GM12801 (cell line): ENCODE measurements at regions not wholly inside any gene's neighbourhood (a gene's known extent, or its start where the extent isn't known, plus 50 kb on each side); places are given as distances from the start of the nearest gene placed in this dataset.

ENCODE experiments used
- TF ChIP-seq, protein P1 (sequence below): IDR thresholded peaks from one replicate; pipeline ENCODE4 v1.5.1; 2011; ENCODE audit warnings: control low read depth; ENCODE audit not compliant: insufficient read length; ENCODE audit errors: extremely low read depth

GRCh38 chr3:82839871-82840270 lies 1078.4 kb upstream of the GBE1 start:
- TF ChIP-seq, protein P1, sequence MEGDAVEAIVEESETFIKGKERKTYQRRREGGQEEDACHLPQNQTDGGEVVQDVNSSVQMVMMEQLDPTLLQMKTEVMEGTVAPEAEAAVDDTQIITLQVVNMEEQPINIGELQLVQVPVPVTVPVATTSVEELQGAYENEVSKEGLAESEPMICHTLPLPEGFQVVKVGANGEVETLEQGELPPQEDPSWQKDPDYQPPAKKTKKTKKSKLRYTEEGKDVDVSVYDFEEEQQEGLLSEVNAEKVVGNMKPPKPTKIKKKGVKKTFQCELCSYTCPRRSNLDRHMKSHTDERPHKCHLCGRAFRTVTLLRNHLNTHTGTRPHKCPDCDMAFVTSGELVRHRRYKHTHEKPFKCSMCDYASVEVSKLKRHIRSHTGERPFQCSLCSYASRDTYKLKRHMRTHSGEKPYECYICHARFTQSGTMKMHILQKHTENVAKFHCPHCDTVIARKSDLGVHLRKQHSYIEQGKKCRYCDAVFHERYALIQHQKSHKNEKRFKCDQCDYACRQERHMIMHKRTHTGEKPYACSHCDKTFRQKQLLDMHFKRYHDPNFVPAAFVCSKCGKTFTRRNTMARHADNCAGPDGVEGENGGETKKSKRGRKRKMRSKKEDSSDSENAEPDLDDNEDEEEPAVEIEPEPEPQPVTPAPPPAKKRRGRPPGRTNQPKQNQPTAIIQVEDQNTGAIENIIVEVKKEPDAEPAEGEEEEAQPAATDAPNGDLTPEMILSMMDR: no peak

DNA sequence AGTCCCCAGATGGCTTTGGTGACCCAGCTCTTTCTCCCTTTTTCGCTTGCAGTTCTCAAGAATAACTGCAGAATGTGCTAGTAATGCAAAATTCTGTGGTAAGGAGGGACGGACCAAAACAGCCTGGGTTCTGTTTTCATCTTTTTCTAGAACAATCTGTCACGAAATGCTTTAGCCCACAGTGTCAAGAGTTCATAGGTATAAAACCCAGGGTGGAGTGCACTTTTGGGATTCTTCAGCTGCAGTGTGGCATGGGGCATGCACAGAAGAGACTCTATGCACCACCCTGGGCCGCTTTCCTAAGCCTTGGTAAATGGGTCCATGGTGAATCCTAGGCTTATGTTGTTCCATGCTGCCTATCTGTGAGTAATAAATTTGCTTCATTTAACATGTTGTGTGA lies 1072.7 kb upstream of the GBE1 start:
- TF ChIP-seq, protein P1: no peak

DNA sequence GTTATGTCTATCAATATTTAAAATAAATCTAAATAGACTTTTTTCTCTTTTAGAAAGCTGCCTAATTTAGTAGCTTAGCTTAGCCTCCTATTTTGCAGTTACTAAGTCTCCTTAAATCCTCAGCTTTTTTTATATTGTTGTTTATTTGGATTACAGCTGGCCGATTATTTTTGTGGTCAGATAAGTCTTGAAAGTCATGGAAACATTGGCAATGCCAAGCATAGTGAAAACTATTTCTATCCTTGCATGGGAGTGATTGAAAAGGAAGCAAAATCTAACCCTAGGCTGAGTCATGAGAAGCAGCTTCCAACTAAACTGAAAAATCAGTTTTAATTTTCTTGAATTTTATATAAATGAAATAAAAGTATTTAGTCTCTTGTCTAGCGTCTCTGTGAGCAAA lies 1063.0 kb upstream of the GBE1 start:
- TF ChIP-seq, protein P1: no peak

DNA sequence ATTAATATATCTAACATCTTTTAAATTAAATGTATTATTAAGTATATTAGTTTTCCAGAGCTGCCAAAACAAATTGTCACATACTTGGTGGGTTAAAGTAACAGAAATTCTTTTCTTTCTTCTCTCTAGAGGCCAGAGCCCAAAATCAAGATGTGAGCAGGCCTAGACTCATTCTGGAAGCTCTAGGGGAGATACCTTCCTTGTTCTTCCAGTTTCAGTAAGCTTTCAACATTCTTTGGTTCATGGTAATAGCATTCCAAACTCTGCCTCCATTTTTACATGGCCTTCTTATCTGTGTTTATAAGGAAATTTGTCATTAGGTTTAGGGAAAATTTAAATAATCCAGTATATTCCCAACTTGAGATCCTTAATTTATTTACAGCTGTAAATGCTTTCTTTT lies 1054.6 kb upstream of the GBE1 start:
- TF ChIP-seq, protein P1: no peak

DNA sequence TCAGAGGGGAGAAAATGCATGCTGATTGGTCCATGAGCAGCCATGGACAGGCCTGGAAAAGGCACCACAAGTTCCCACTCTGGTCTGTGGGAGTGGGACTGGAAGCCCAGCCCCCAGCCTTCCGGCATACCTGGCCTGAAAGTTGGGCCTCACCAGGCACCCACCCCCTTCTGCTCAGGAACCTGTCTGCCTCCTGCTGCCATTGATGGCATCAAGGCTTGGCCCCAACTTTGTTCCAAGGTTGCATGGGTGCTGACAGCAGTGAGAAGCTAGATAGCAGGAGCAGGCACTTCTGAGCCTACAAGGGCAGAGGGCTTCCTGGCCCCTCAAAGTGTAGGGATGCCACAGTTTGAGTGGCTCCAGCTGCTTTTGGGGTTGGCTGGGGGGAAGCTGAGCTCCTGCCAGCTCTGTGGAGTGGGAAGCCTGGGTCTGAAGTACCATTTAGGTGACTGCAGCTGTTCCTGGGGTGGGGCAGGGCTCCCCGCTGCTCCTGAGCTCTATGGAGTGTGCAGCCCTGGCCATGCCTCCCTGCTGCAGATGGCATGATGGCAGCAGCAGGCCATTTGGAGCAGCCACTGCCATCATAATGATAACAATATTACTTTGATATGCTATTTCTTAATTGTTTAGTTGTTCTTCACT lies 1054.1 kb upstream of the GBE1 start:
- TF ChIP-seq, protein P1: no peak

DNA sequence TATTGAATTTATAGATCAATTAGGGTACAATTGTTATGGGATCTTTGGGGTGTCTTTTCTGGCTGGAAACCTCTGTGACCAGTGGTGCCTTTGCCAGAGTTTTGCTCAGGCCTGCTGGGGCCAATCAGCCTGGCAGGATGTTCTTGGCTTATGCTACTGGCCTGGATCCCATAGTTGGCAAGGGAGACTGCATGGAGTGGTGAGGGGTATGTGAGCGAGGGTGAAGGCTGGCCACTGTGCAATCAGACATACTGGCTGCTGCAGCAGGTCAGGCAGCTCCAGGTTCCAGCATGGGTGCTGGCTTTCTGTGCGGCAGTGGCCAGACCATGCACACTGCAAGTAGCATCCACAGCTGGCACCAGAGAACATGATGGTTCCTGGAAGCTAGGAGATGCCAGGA lies 1053.2 kb upstream of the GBE1 start:
- TF ChIP-seq, protein P1: no peak

DNA sequence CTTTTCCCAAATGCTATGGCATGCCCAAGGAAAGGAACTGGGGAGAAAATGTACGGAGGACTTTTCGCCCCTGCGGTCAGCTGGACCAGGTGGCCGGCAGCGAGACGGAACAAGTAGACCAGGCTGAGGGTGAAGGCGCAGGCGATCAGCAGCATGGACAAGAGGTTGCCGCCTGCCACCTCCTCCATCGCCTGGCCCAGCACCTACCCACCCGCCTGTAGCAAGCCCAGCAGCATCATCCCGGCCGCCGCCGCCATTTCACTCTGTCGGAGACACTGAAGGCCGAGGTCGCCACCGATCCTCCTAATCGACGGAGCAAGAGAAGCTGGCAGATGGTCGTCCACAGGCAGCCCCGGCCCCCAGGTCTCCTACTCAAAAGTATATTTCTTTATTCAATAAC lies 1046.3 kb upstream of the GBE1 start:
- TF ChIP-seq, protein P1: no peak

GRCh38 chr3:82802501-82802900 lies 1041.1 kb upstream of the GBE1 start:
- TF ChIP-seq, protein P1: no peak
